K562 (cell line): ENCODE measurements at regions not wholly inside any gene's neighbourhood (a gene's known extent, or its start where the extent isn't known, plus 50 kb on each side); places are given as distances from the start of the nearest gene placed in this dataset.

Experiments
- ATAC-seq: fragments of 200-7000 bp; cut with Tn5 transposase; 3 replicates; pipeline ENCODE4 v1.9.1; 2020; ENCODE audit warnings: moderate library complexity
- BruUV-seq: library from RNA; stranded (reverse); fragments of 400-500 nt; replicated peaks from 2 replicates; lab custom pipeline; 2021; lab: Mats Ljungman, UMichigan
- CTCF ChIA-PET: fragments of 300-600 bp; formaldehyde crosslinking; extraction: SDS; loops from one replicate; lab custom pipeline; 2021; ENCODE audit warnings: low intra/inter-chr PET ratio; lab: Yijun Ruan, JAX
- POLR2A ChIA-PET: fragments of 300-600, 350-650 bp; sonication (Branson Sonifier 250); formaldehyde crosslinking; extraction: SDS; loops from one replicate; lab custom pipeline; 2021; ENCODE audit warnings: antibody characterized with exemption, inconsistent platforms; lab: Yijun Ruan, JAX
- DNase-seq, 4 experiments: peaks; one replicate each; pipeline versions ENCODE4 v3.0.0 to v3.0.0-alpha.2; 2011 to 2018; ENCODE audit warnings: low spot score in 3 of 4, mixed read lengths in 3 of 4; ENCODE audit errors: extremely low read depth in 1 of 4
- FAIRE-seq: peaks from 2 replicates; lab custom pipeline; 2011; peaks lifted over from hg19 to GRCh38; lab: Jason Lieb, UNC
- H2AFZ ChIP-seq: 2 replicates; pipeline ENCODE4 v1.6.0; 2011; ENCODE audit warnings: low read depth, low read length, control low read depth, inconsistent platforms
- H3K27ac ChIP-seq: fragments of 200-600 bp; 3 replicates; pipeline ENCODE4 v1.8.0; 2011; ENCODE audit warnings: low read depth, mild to moderate bottlenecking, control low read depth, inconsistent platforms, low read length, moderate library complexity, mixed read lengths; ENCODE audit errors: extremely low read depth
- H3K27me3 ChIP-seq, 2 experiments: fragments of 300-600 bp in 1 of 2; 2 replicates in 1 of 2; 3 replicates in 1 of 2; pipeline versions ENCODE4 v1.6.0 to v1.8.0; 2011; ENCODE audit warnings: inconsistent platforms in 2 of 2, low read length in 2 of 2, mild to moderate bottlenecking in 1 of 2, mixed read lengths in 1 of 2, moderate library complexity in 1 of 2; ENCODE audit not compliant: control insufficient read depth in 2 of 2, insufficient read depth in 2 of 2
- H3K36me3 ChIP-seq: fragments of 300-600 bp; 3 replicates; pipeline ENCODE4 v1.8.0; 2011; ENCODE audit warnings: mild to moderate bottlenecking, low read length, inconsistent platforms; ENCODE audit not compliant: control insufficient read depth, insufficient read depth
- H3K4me1 ChIP-seq, 2 experiments: fragments of 200-600 bp in 1 of 2; replicated peaks in 1 of 2; 2 replicates in 1 of 2; 3 replicates in 1 of 2; pipeline versions ENCODE4 v1.5.1 to v1.8.0; 2011; ENCODE audit warnings: inconsistent platforms in 2 of 2, low read length in 2 of 2, mild to moderate bottlenecking in 1 of 2, mixed read lengths in 1 of 2, moderate library complexity in 1 of 2; ENCODE audit not compliant: control insufficient read depth in 2 of 2, insufficient read depth in 2 of 2
- H3K4me2 ChIP-seq: 2 replicates; pipeline ENCODE4 v1.6.1; 2011; ENCODE audit warnings: low read length, control low read depth, inconsistent platforms, mixed read lengths; ENCODE audit not compliant: insufficient read depth
- H3K4me3 ChIP-seq: fragments of 200-600 bp; sonication (generic), shearing (Covaris generic); 2 replicates; pipeline ENCODE4 v1.5.1; 2016; ENCODE audit warnings: control low read depth, inconsistent platforms
- H3K79me2 ChIP-seq: fragments of 200-600 bp; 3 replicates; pipeline ENCODE4 v1.8.0; 2011; ENCODE audit warnings: low read length, inconsistent platforms; ENCODE audit not compliant: control insufficient read depth, insufficient read depth
- H3K9ac ChIP-seq, 2 experiments: 2 replicates each; pipeline versions ENCODE4 v1.6.0 to v1.6.1; 2011; ENCODE audit warnings: low read depth in 2 of 2, low read length in 2 of 2, control low read depth in 1 of 2, inconsistent platforms in 1 of 2, mild to moderate bottlenecking in 1 of 2, mixed read lengths in 1 of 2; ENCODE audit not compliant: insufficient read depth in 1 of 2
- H3K9me1 ChIP-seq: one replicate; pipeline ENCODE4 v1.6.0; 2011; ENCODE audit warnings: inconsistent platforms, mild to moderate bottlenecking, low read length, moderate library complexity; ENCODE audit not compliant: control insufficient read depth, insufficient read depth
- H3K9me3 ChIP-seq: replicated peaks from 2 replicates; pipeline ENCODE4 v1.5.1; 2011; ENCODE audit warnings: low read depth, low read length, inconsistent platforms; ENCODE audit not compliant: control insufficient read depth, insufficient read depth
- H4K20me1 ChIP-seq: replicated peaks from 2 replicates; pipeline ENCODE4 v1.6.1; 2011; ENCODE audit warnings: low read length, inconsistent platforms, mixed read lengths; ENCODE audit not compliant: control insufficient read depth, insufficient read depth
- DIDO1 ChIP-seq: fragments of 450-650 bp; IDR thresholded peaks from 2 replicates; pipeline ENCODE4 v1.6.1; 2016; ENCODE audit warnings: low read depth, missing biosample characterization, missing genetic modification characterization
- ELF1 ChIP-seq: fragments of 200-800 bp; sonication (Bioruptor generic); IDR thresholded peaks from 2 replicates; pipeline ENCODE4 v1.6.1; 2016; ENCODE audit warnings: missing genetic modification characterization, missing compliant biosample characterization
- EWSR1 ChIP-seq: fragments of 450-650 bp; IDR thresholded peaks from 2 replicates; pipeline ENCODE4 v1.6.1; 2018; ENCODE audit warnings: borderline replicate concordance, mild to moderate bottlenecking, low read depth, moderate library complexity; ENCODE audit not compliant: partially characterized antibody
- HEY1 ChIP-seq: fragments of 250-450 bp; sonication (Bioruptor Pico); IDR thresholded peaks from 2 replicates; pipeline ENCODE4 v1.5.0; 2020; ENCODE audit warnings: mild to moderate bottlenecking, moderate library complexity, borderline replicate concordance
- MAZ ChIP-seq, 2 experiments: fragments of 450-650 bp in 1 of 2; sonication (generic) in 1 of 2; formaldehyde crosslinking; IDR thresholded peaks in 1 of 2; conservative IDR thresholded peaks in 1 of 2; 2 replicates each; pipeline versions ENCODE4 v1.4.0 to v1.5.0; 2020; ENCODE audit warnings: mild to moderate bottlenecking in 1 of 2, missing genetic modification reagents in 1 of 2
- MTA2 ChIP-seq: fragments of 450-650 bp; IDR thresholded peaks from 2 replicates; pipeline ENCODE4 v1.6.1; 2016; ENCODE audit warnings: low read depth
- POLR3G ChIP-seq: IDR thresholded peaks from 2 replicates; pipeline ENCODE4 v1.6.1; 2011; ENCODE audit not compliant: insufficient read length, insufficient replicate concordance; ENCODE audit errors: extremely low read depth
- YY1 ChIP-seq, 3 experiments: IDR thresholded peaks; 2 replicates each; pipeline ENCODE4 v1.6.1; 2011; ENCODE audit warnings: low read length in 2 of 3, mild to moderate bottlenecking in 2 of 3, moderate library complexity in 2 of 3, borderline replicate concordance in 1 of 3, control low read depth in 1 of 3, low read depth in 1 of 3; ENCODE audit not compliant: insufficient read depth in 3 of 3, insufficient replicate concordance in 2 of 3, control insufficient read depth in 1 of 3, insufficient read length in 1 of 3; ENCODE audit errors: extremely low read depth in 1 of 3
- WGBS: fragments of 100-300 bp; shearing (Covaris generic); methylation state at CpG from one replicate; pipeline ENCODE4 v1.1.6; 2016; ENCODE audit warnings: low coverage, mixed read lengths; ENCODE audit not compliant: insufficient coverage; ENCODE audit errors: missing lambda C conversion rate; 5-methylcytosine and 5-hydroxymethylcytosine counted together
- in situ Hi-C: fragments of 300-500 bp; cut with MboI; formaldehyde crosslinking; loops from 4 replicates; pipeline ENCODE4 v1.15.0; 2018; ENCODE audit warnings: inconsistent platforms, mixed read lengths
- intact Hi-C: fragments of 100-400 bp; cut with micrococcal nuclease; formaldehyde crosslinking; loops from 2 replicates; pipeline ENCODE4 v1.14.2; 2022

GRCh38 chr7:68030530-68030929 is 1033.9 kb downstream of the TYW1 start:
- Histone ChIP-seq H3K9me1 (no peaks in the 10 kb centered on the region), H3K4me1 (no peaks in the 10 kb centered on the region), H3K36me3 (no peaks in the 10 kb centered on the region), H2AFZ (no peak overlapping the region), H3K9me3 (no peaks in the 10 kb centered on the region), H3K9ac (no peak overlapping the region), H3K27me3 (no peaks in the 10 kb centered on the region), H3K4me3 (no peak overlapping the region), H3K79me2 (no peaks in the 10 kb centered on the region), H3K27ac (no peak overlapping the region), H3K4me2 (no peak overlapping the region), H4K20me1 (no peaks in the 10 kb centered on the region)
- CTCF ChIA-PET: no interaction called here
- TF ChIP-seq ELF1 (tag): no peak
- peak in 1 of 3 experiments; percentile 51 for TF ChIP-seq YY1 (IDR thresholded peaks at IDR 0.05; ENCODE audit: borderline replicate concordance in 1 of 3, control insufficient read depth in 1 of 3, extremely low read depth in 1 of 3, insufficient read depth in 3 of 3, insufficient read length in 1 of 3, insufficient replicate concordance in 2 of 3, low read depth in 1 of 3, low read length in 2 of 3)
- DNase-seq (no peak), ATAC-seq (no peak), FAIRE-seq (no peak)
- no TSS peak for BruUV-seq
- intact Hi-C loops (no loop called here), in situ Hi-C loops (no loop called here)
- POLR2A ChIA-PET: no interaction called here
- 0% methylated on average over 3 of the region's 3 CpGs for WGBS

- ChIA-PET CTCF (no interaction called here), POLR2A (no interaction called here)
- 0% methylated on average over 5 of the region's 5 CpGs for WGBS
- Histone ChIP-seq H3K4me1 (no peaks in the 10 kb centered on the region), H3K4me3 (no peak overlapping the region), H2AFZ (no peak overlapping the region), H3K9me1 (no peaks in the 10 kb centered on the region), H3K9ac (no peak overlapping the region), H3K9me3 (no peaks in the 10 kb centered on the region), H3K27ac (no peak overlapping the region), H4K20me1 (no peaks in the 10 kb centered on the region), H3K4me2 (no peak overlapping the region), H3K27me3 (no peaks in the 10 kb centered on the region), H3K36me3 (no peaks in the 10 kb centered on the region), H3K79me2 (no peaks in the 10 kb centered on the region)
- no peak for TF ChIP-seq DIDO1 (tag)
- no peak for TF ChIP-seq MAZ (CRISPR knock-in tag; conservative IDR thresholded peaks at IDR 0.05 in 1 of 2, IDR thresholded peaks at IDR 0.05 in 1 of 2)
- TF ChIP-seq EWSR1: no peak
- TF ChIP-seq HEY1 (CRISPR knock-in tag): no peak
- no peak for TF ChIP-seq POLR3G
- TF ChIP-seq MTA2: no peak
- BruUV-seq: no TSS peak
- DNase-seq: no peak
- in situ Hi-C loops (no loop called here), intact Hi-C loops (no loop called here)
- no peak for ATAC-seq
- no peak for FAIRE-seq
Observed at GRCh38 chr7:68031180-68031943, 1034.7 kb downstream of the TYW1 start.
